Naive B cell (primary cell): ENCODE measurements at regions not wholly inside any gene's neighbourhood (a gene's known extent, or its start where the extent isn't known, plus 50 kb on each side); places are given as distances from the start of the nearest gene placed in this dataset.

Experiments
- ATAC-seq, 2 donors: fragments of 150-1000 bp; cut with Tn5 transposase; 2 replicates each; pipeline ENCODE4 v1.10.0; 2021; ENCODE audit warnings: low read depth in 2 of 2, mild to moderate bottlenecking in 2 of 2, moderate library complexity in 2 of 2
- DNase-seq: peaks from one replicate; pipeline ENCODE4 v3.0.0; 2022
- H3K27ac Mint-ChIP-seq, 6 donors: one replicate each; pipeline ENCODE4 v1.8.0; 2020 to 2022; ENCODE audit warnings: mild to moderate bottlenecking in 6 of 6, mixed read lengths in 6 of 6, moderate library complexity in 5 of 6, inconsistent platforms in 2 of 6
- H3K27me3 Mint-ChIP-seq, 3 donors: one replicate each; pipeline ENCODE4 v1.8.0; 2021 to 2022; ENCODE audit warnings: mixed read lengths in 3 of 3, mild to moderate bottlenecking in 1 of 3
- H3K36me3 Mint-ChIP-seq, 2 donors: one replicate each; pipeline ENCODE4 v1.8.0; 2020 to 2022; ENCODE audit warnings: mixed read lengths in 2 of 2, inconsistent platforms in 1 of 2, mild to moderate bottlenecking in 1 of 2
- H3K4me1 Mint-ChIP-seq, 3 donors: one replicate each; pipeline ENCODE4 v1.8.0; 2020 to 2022; ENCODE audit warnings: mixed read lengths in 3 of 3, inconsistent platforms in 1 of 3, mild to moderate bottlenecking in 1 of 3, moderate library complexity in 1 of 3
- H3K4me3 Mint-ChIP-seq, 8 donors: one replicate each; pipeline ENCODE4 v1.8.0; 2020 to 2022; ENCODE audit warnings: mild to moderate bottlenecking in 8 of 8, mixed read lengths in 8 of 8, moderate library complexity in 8 of 8, inconsistent platforms in 2 of 8
- H3K9me3 Mint-ChIP-seq, 7 donors: one replicate each; pipeline ENCODE4 v1.8.0; 2020 to 2022; ENCODE audit warnings: mixed read lengths in 7 of 7, mild to moderate bottlenecking in 5 of 7, inconsistent platforms in 2 of 7, moderate library complexity in 1 of 7

DNA sequence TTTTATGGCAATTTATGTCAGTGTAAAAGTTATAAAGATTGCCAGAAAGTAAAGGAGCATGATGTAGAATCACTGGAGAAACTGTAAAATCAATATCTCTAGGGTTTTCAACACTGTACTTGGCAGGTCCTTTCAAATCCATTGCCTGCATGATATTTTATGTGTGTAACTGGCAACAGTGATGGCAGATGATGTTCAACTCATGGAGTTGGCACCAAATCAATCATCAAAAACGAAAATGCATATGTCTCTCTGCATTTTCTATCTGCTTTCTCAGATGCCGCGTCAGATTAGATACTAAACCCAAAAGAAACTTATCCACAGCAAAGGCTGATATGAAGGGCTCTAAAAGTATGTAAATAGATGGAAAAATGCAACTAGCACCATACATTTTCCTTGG is 1395.5 kb upstream of the PIK3C3 start:
- Mint-ChIP-seq H3K27me3 (no peaks in the 10 kb centered on the region), H3K4me3 (no peak overlapping the region), H3K36me3 (no peaks in the 10 kb centered on the region), H3K9me3 (peaks cover 0 to 6% (median 0%) of the 10 kb centered on the region in 7 donors), H3K27ac (no peak overlapping the region), H3K4me1 (no peaks in the 10 kb centered on the region)
- ATAC-seq (no peak), DNase-seq (no peak)

DNA sequence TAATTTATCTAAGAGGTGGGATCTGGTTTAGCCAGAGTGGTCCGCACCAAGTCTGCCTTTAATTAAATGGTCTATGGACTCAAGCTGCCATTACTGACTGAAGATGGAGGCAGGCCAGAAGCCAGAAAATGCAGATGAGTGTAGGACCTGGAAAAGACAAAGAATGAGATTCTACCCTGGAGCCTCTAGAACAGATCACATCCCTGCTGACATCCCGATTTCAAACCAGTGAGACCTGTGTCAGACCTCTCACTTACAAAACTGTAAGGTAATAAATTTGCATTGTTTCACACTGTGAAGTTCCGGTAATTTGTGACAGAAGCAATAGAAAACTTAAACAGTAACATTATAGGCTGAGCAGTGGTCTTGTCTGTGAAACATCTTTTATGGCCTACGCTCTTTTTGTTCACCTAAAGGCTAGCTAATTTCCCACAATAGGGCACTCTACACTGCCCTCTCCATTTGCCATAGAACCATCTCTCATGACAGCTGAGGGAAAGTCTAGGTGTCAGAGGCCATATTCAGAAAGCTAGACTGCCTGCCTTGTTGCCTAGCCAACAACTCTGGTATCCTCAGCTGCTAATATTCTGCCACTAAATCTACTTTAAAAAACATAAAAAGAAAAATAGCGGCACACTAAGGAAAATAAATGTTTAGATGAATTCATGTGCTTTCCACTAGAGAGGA is 1396.2 kb upstream of the PIK3C3 start:
- Mint-ChIP-seq H3K36me3 (no peaks in the 10 kb centered on the region), H3K9me3 (peaks cover 0 to 6% (median 0%) of the 10 kb centered on the region in 7 donors)
- no peak for ATAC-seq

DNA sequence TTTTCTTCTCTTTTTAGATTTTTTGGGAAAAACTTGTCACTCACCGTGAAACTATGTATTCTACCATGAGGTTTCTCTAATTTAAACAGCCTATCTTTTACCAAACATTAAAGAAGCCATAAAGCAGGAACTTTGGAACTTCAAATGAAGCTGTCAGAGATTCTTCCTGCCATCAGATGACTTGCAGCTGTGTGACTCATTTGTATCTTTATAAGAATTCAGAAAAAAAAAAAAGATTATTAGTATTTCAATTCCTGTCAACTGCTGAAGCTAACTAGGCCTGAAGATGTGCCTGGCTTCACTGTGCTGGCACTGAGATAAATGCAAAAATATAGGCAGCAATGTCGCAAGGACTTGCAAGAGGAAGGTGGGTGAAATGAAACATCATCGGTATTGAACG is 1399.1 kb upstream of the PIK3C3 start:
- Mint-ChIP-seq H3K4me3 (no peak overlapping the region), H3K9me3 (peaks cover 0 to 4% (median 0%) of the 10 kb centered on the region in 7 donors), H3K27ac (no peak overlapping the region), H3K4me1 (no peaks in the 10 kb centered on the region), H3K36me3 (no peaks in the 10 kb centered on the region), H3K27me3 (no peaks in the 10 kb centered on the region)
- no peak for DNase-seq
- no peak for ATAC-seq

More for the DNA sequence above, 1396.2 kb upstream of the PIK3C3 start:
- Mint-ChIP-seq H3K4me3 (no peak overlapping the region), H3K27me3 (no peaks in the 10 kb centered on the region), H3K27ac (no peak overlapping the region), H3K4me1 (no peaks in the 10 kb centered on the region)
- no peak for DNase-seq

DNA sequence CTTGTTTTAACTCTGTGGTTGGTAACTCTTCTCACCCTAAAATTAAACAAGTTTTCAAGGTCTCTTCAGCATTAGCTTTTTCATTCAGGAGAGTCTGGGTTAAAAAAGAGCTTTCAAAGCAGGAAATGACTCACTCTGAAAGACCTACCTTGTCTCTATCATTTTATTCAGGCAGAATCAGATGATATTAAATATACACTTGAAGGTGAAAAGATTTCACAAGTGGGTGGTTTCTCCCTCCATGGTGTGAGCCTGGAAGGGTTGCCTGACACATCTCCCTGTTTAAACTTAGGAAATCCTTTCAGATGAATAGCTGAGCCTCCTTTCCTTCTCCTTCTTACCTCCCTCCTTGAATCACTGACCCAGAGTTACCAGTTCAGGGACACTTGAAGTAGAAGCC is 1402.0 kb upstream of the PIK3C3 start:
- no peak for DNase-seq

DNA sequence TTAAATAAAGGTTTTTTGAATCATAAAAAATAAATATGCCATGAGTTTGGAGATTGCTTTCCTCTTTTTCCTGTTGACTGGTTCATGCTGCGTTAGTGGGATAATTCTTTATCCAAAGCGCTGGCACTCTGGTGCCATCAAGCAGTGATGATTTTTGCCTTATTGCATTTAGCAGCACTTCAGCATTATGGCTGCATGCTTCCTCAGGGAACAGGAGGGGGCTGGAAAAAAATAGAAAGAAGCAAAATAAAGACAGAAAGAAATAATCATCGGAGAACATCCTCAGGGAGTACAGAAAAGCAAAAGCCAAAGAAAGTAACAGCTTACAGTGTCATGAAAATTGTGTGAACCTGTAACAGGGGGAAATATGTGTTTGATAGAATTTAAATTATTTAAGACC is 1408.2 kb upstream of the PIK3C3 start:
- no peak for DNase-seq
- Mint-ChIP-seq H3K27ac (no peak overlapping the region), H3K27me3 (no peaks in the 10 kb centered on the region), H3K4me3 (no peak overlapping the region), H3K9me3 (peaks cover 0 to 3% (median 2%) of the 10 kb centered on the region in 7 donors), H3K36me3 (no peaks in the 10 kb centered on the region), H3K4me1 (no peaks in the 10 kb centered on the region)
- no peak for ATAC-seq

More for the DNA sequence above, 1402.0 kb upstream of the PIK3C3 start:
- Mint-ChIP-seq H3K27ac (no peak overlapping the region), H3K36me3 (no peaks in the 10 kb centered on the region), H3K9me3 (peaks cover 0 to 6% (median 0%) of the 10 kb centered on the region in 7 donors), H3K27me3 (no peaks in the 10 kb centered on the region), H3K4me3 (no peak overlapping the region), H3K4me1 (no peaks in the 10 kb centered on the region)
- ATAC-seq: no peak

DNA sequence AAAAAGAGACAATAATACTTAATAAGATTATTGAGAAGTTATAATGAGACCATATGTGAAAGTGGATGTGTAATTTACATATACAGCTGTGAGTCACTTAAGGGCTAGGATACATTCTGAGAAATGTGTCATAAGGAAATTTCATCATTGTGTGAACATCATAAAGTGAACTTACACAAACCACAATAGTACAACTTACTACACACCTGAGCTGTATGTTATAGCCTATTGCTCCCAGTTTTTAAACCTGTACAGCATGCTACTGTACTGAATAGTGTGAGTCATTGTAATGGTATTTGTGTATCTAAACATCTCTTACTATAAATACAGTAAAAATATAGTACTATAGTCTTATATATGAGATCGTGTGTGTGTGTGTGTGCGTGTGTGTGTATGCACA is 1420.3 kb upstream of the PIK3C3 start:
- Mint-ChIP-seq H3K27ac (no peak overlapping the region), H3K36me3 (no peaks in the 10 kb centered on the region), H3K4me3 (no peak overlapping the region), H3K4me1 (no peaks in the 10 kb centered on the region), H3K9me3 (peaks cover 0 to 25% (median 0%) of the 10 kb centered on the region in 7 donors), H3K27me3 (no peaks in the 10 kb centered on the region)
- ATAC-seq (no peak), DNase-seq (no peak)

DNA sequence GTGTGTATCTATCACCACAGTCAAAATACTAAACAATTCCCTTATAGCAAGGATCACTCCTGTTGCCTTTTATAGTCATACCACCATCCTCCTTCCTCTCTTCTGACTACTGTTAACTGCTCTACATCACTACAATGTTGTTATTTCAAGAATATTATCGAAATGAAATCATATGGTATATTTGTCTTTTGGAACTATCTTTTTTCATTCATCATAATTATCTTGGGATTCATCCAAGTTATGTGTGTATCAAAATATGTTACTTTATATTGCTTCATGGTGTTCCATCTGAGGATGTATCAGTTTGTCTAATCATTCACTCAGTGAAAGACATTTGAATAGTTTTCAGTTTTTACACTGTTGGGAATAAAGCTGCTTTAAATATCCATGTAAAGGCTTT is 1423.0 kb upstream of the PIK3C3 start:
- Mint-ChIP-seq H3K4me1 (no peaks in the 10 kb centered on the region), H3K27me3 (no peaks in the 10 kb centered on the region), H3K4me3 (no peak overlapping the region), H3K36me3 (no peaks in the 10 kb centered on the region), H3K27ac (no peak overlapping the region), H3K9me3 (peaks cover 0 to 22% (median 2%) of the 10 kb centered on the region in 7 donors)
- ATAC-seq (no peak), DNase-seq (no peak)

DNA sequence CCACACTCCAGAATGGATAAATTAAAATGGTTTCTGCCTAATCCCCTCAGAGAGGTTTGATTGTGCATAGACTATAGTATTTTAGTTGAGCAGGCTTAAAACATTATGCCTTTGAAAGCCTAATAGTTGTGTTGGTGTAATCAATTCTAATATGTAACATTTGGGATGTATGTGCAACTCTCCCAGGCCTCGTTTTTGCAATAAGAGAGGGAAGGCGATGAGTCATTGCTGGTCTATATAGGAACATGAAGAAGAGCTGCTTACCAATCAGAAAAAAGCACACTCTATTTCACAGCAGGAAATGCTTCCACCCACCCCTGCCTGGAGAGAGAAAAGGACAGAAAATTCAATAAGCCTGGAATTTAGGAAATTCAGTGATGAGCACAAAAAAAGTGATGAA is 1424.0 kb upstream of the PIK3C3 start:
- no peak overlapping the region for H3K27ac Mint-ChIP-seq
- H3K27me3 Mint-ChIP-seq: no peaks in the 10 kb centered on the region
- no peaks in the 10 kb centered on the region for H3K4me1 Mint-ChIP-seq
- no peak for DNase-seq
- peaks cover 0 to 18% (median 2%) of the 10 kb centered on the region in 7 donors for H3K9me3 Mint-ChIP-seq
- H3K36me3 Mint-ChIP-seq: no peaks in the 10 kb centered on the region
- H3K4me3 Mint-ChIP-seq: no peak overlapping the region
- ATAC-seq: no peak

DNA sequence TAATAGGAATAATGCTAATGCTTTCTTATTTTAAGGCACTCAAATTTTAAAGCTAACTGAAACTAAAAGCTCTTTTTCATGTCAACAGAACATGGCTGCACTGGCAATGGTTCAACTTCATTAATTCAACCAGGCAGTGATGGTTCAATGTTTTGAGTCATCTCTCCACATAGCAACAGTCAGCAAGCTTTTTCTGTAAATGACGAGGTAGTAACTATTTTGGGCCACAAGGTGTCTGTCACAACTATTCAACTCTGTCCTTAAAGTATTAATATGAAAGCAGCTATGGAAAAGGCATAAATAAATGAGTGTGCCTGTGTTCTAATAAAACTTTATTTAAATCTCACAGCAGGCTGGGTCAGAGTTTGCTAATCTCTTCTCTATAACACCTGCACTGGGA is 1425.6 kb upstream of the PIK3C3 start:
- DNase-seq (no peak), ATAC-seq (no peak)
- no peak overlapping the region for H3K4me3 Mint-ChIP-seq
- no peaks in the 10 kb centered on the region for H3K27me3 Mint-ChIP-seq
- no peaks in the 10 kb centered on the region for H3K36me3 Mint-ChIP-seq
- H3K27ac Mint-ChIP-seq: no peak overlapping the region
- no peaks in the 10 kb centered on the region for H3K4me1 Mint-ChIP-seq
- H3K9me3 Mint-ChIP-seq: peaks cover 0 to 12% (median 2%) of the 10 kb centered on the region in 7 donors

DNA sequence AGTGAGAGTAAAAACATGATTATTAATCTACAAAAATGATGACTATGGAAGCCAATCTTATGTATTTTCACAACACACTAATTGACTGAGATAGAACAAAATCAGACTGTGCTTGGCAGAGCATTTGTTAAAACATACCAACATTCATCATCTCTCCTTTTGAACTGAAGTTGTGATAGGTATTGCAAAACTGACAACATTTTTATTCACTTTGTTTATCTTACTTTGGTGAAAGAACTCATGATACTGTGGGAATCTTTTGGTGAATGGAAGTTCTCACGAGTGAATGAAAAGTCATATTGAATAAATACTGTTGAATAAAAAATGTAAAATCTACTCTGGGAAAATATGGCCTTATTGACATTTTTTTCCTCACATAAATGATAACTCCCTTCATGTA is 1430.2 kb upstream of the PIK3C3 start:
- Mint-ChIP-seq H3K27me3 (no peaks in the 10 kb centered on the region), H3K4me3 (no peak overlapping the region), H3K36me3 (no peaks in the 10 kb centered on the region), H3K4me1 (no peaks in the 10 kb centered on the region), H3K27ac (no peak overlapping the region), H3K9me3 (peaks cover 0 to 5% (median 2%) of the 10 kb centered on the region in 7 donors)
- ATAC-seq: no peak
- no peak for DNase-seq

DNA sequence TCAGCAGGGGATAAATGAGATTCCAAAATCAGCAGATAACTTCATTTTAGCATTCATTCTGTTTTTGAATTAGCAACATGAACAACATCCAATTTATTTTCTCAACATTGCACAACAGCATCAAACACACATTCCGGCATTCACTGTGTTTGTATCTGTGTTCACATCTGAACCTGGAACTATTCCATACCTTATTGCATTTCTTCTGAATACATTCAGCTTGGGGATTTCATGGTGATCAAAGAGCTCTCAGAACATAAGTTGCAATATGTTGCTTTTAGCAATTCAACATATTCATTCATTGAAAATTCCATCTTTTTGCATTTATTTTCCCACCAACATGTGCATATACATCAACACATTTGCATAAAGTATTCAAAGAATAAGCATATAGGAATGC is 1431.7 kb upstream of the PIK3C3 start:
- ATAC-seq (no peak), DNase-seq (no peak)
- Mint-ChIP-seq H3K27ac (no peak overlapping the region), H3K27me3 (no peaks in the 10 kb centered on the region), H3K36me3 (no peaks in the 10 kb centered on the region), H3K4me3 (no peak overlapping the region), H3K4me1 (no peaks in the 10 kb centered on the region), H3K9me3 (peaks cover 0 to 4% (median 2%) of the 10 kb centered on the region in 7 donors)

DNA sequence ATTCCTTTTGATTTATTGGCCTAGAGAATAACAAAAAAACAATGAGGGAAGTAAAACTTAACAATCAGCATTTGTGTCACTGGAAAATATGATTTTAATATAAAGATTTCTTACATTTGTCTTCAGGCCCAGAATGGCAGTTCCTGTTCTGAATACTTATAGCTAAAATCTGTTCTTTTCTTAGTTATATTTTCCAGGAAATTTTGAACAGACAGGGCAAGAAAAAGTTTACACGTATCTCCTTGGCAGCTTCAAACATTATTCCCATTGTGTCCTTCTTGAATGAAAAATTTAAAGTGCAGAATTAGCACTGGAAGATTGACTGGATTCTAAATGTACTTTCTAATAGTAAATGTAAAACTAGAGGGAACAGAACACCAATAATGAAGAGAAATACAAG is 1454.0 kb upstream of the PIK3C3 start:
- peaks cover 0 to 4% (median 1%) of the 10 kb centered on the region in 7 donors for H3K9me3 Mint-ChIP-seq
- H3K36me3 Mint-ChIP-seq: no peaks in the 10 kb centered on the region
- no peak overlapping the region for H3K4me3 Mint-ChIP-seq
- no peak for DNase-seq
- H3K4me1 Mint-ChIP-seq: no peaks in the 10 kb centered on the region
- H3K27me3 Mint-ChIP-seq: no peaks in the 10 kb centered on the region
- no peak overlapping the region for H3K27ac Mint-ChIP-seq
- no peak for ATAC-seq

DNA sequence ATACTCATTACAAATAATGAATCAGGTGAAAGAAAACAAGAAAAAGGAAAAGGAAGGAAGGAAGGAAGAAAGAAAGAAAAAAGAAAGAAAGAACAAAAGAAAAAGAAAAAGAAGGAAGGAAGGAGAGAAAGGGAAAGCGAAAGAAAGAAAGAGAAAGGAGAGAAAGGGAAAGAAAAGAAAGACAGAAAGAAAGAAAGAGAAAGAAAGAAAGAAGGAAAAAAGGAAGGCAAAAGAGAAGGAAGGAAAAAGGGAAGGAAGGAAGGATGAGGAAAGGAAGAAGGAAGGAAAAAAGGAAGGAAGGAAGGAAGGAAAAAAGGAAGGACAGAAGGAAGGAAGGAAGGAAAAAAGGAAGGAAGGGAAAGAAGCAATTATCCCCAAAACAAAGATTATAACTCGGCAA is 1460.4 kb upstream of the PIK3C3 start:
- Mint-ChIP-seq H3K9me3 (peaks cover 0 to 8% (median 4%) of the 10 kb centered on the region in 7 donors), H3K4me1 (no peaks in the 10 kb centered on the region), H3K36me3 (no peaks in the 10 kb centered on the region), H3K4me3 (no peak overlapping the region), H3K27me3 (no peaks in the 10 kb centered on the region), H3K27ac (no peak overlapping the region)
- DNase-seq (no peak), ATAC-seq (no peak)

DNA sequence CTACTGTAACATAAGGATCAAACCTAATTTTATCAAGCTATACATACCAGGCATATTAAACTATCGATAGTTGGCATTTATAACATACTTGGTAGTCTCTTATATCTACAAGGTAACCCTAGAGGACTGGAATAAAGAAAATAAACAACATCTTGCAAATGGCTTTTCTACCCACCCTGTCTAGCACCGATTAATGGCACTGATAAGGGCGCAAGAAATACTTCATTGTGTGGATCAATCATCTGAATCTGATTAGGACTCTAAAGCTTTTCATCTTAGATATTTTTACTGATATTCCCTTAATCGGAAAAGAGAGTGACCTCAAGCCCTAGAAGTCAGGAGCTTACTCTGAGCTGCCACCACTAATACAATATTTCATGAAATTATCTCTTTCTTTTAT is 1461.7 kb upstream of the PIK3C3 start:
- DNase-seq: no peak
- no peaks in the 10 kb centered on the region for H3K27me3 Mint-ChIP-seq
- H3K4me1 Mint-ChIP-seq: no peaks in the 10 kb centered on the region
- H3K9me3 Mint-ChIP-seq: peaks cover 0 to 7% (median 4%) of the 10 kb centered on the region in 7 donors
- H3K27ac Mint-ChIP-seq: no peak overlapping the region
- no peak for ATAC-seq
- no peak overlapping the region for H3K4me3 Mint-ChIP-seq
- H3K36me3 Mint-ChIP-seq: no peaks in the 10 kb centered on the region

DNA sequence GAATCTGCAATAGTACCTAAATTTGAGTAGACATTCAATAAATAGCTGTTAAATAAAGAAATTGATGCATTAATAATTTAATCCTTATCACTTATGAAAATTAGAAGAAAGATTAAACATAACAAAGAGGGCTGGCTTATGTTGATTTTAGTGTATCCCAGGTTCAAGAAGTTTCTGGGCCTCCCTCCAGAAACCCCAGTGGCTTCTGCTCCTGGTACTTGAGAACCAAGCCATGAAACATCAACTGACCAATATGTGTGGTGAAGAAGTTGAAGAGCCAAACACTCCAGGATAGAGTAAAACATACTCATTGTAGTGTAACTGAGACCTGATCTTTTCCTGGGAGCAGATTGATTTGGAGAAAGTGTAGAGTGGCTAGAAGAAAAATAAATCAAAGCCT is 1465.7 kb upstream of the PIK3C3 start:
- H3K27ac Mint-ChIP-seq: no peak overlapping the region
- H3K4me3 Mint-ChIP-seq: no peak overlapping the region
- H3K9me3 Mint-ChIP-seq: peaks cover 0 to 4% (median 0%) of the 10 kb centered on the region in 7 donors
- H3K27me3 Mint-ChIP-seq: no peaks in the 10 kb centered on the region
- ATAC-seq: no peak
- H3K36me3 Mint-ChIP-seq: no peaks in the 10 kb centered on the region
- no peaks in the 10 kb centered on the region for H3K4me1 Mint-ChIP-seq
- no peak for DNase-seq
